Neural progenitor cell (in vitro differentiated cells): ENCODE measurements at regions not wholly inside any gene's neighbourhood (a gene's known extent, or its start where the extent isn't known, plus 50 kb on each side); places are given as distances from the start of the nearest gene placed in this dataset.
A peak's percentile ranks its signal among the peaks of the same experiment; 100 is the strongest.

ENCODE experiments used
- DNase-seq: peaks from one replicate; pipeline ENCODE4 v3.0.0-alpha.2; 2016; ENCODE audit warnings: low spot score
- H2AFZ ChIP-seq: fragments of 200-600 bp; sonication (generic); replicated peaks from 2 replicates; pipeline ENCODE4 v1.6.1; 2016; ENCODE audit warnings: antibody characterized with exemption
- H3F3A ChIP-seq: fragments of 200-600 bp; sonication (generic); 2 replicates; pipeline ENCODE4 v1.6.1; 2016; ENCODE audit warnings: antibody characterized with exemption, low read depth
- H3K27ac ChIP-seq: fragments of 200-600 bp; sonication (generic); 2 replicates; pipeline ENCODE4 v1.5.1; 2016; ENCODE audit warnings: mild to moderate bottlenecking
- H3K27me3 ChIP-seq: fragments of 200-600 bp; sonication (generic); 2 replicates; pipeline ENCODE4 v1.6.1; 2016; ENCODE audit warnings: mild to moderate bottlenecking, moderate library complexity
- H3K36me3 ChIP-seq: fragments of 200-600 bp; sonication (generic); 2 replicates; pipeline ENCODE4 v1.5.1; 2016
- H3K4me1 ChIP-seq: fragments of 200-600 bp; sonication (generic); 2 replicates; pipeline ENCODE4 v1.6.1; 2016; ENCODE audit warnings: mixed run types
- H3K4me2 ChIP-seq: fragments of 200-600 bp; sonication (generic); 2 replicates; pipeline ENCODE4 v1.6.1; 2016
- H3K4me3 ChIP-seq: fragments of 200-600 bp; sonication (generic); 2 replicates; pipeline ENCODE4 v1.5.1; 2016
- H3K79me2 ChIP-seq: fragments of 200-600 bp; sonication (generic); 2 replicates; pipeline ENCODE4 v1.6.1; 2016; ENCODE audit warnings: low read depth
- H3K9ac ChIP-seq: fragments of 200-600 bp; sonication (generic); 2 replicates; pipeline ENCODE4 v1.6.1; 2016
- H3K9me3 ChIP-seq: fragments of 200-600 bp; sonication (generic); 2 replicates; pipeline ENCODE4 v1.5.1; 2016; ENCODE audit warnings: low read depth
- H4K20me1 ChIP-seq: fragments of 200-600 bp; sonication (generic); 2 replicates; pipeline ENCODE4 v1.6.1; 2016; ENCODE audit warnings: low read depth
- H3K27ac Mint-ChIP-seq: 3 replicates; pipeline ENCODE4 v1.8.0; 2021; ENCODE audit warnings: mixed read lengths
- H3K27me3 Mint-ChIP-seq: 2 replicates; pipeline ENCODE4 v1.8.0; 2022; ENCODE audit warnings: low read depth, mild to moderate bottlenecking, inconsistent platforms, moderate library complexity, mixed read lengths; ENCODE audit not compliant: insufficient read depth
- H3K36me3 Mint-ChIP-seq: 3 replicates; pipeline ENCODE4 v1.8.0; 2021; ENCODE audit warnings: mixed read lengths
- H3K4me1 Mint-ChIP-seq: 3 replicates; pipeline ENCODE4 v1.8.0; 2021; ENCODE audit warnings: mixed read lengths
- H3K4me3 Mint-ChIP-seq: 3 replicates; pipeline ENCODE4 v1.8.0; 2021; ENCODE audit warnings: mild to moderate bottlenecking, moderate library complexity, mixed read lengths
- H3K9me3 Mint-ChIP-seq: 3 replicates; pipeline ENCODE4 v1.8.0; 2020; ENCODE audit warnings: mixed read lengths
- EZH2 ChIP-seq: fragments of 200-600 bp; sonication (generic); IDR thresholded peaks from 2 replicates; pipeline ENCODE4 v1.6.1; 2017; ENCODE audit warnings: antibody characterized with exemption, mild to moderate bottlenecking, moderate library complexity
- EZH2phosphoT487 ChIP-seq: fragments of 200-600 bp; sonication (generic); IDR thresholded peaks from 2 replicates; pipeline ENCODE4 v1.6.1; 2017; ENCODE audit warnings: antibody characterized with exemption
- TF ChIP-seq, protein P1 (sequence below): fragments of 200-600 bp; sonication (generic); IDR thresholded peaks from 2 replicates; pipeline ENCODE4 v1.5.1; 2017; ENCODE audit warnings: antibody characterized with exemption, mild to moderate bottlenecking

DNA sequence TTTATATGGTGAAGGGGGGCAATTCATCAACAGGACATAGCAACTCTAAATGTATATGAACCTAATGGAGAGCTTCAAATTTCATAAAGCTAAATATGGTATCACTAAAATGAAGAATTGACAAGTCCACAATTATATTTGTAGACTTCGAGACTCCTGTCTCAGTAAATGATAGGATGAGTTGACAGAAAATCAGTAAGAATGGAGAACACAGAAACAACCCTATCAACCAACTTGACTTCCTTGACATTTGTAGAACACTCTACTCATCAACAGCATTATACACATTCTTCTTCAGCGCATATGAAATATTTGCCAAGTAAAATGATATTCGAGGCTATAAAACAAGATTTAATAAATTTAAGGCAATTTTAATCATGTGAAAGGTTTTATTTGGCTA is 322.9 kb upstream of the MAF start:
- H2AFZ ChIP-seq, result no peak overlapping the region
- H3K36me3 Mint-ChIP-seq, result no peaks in the 10 kb centered on the region
- no peak overlapping the region for H3K27ac Mint-ChIP-seq
- peaks cover 12% of the 10 kb centered on the region for H3K4me1 Mint-ChIP-seq
- peaks cover 3% of the 10 kb centered on the region for H3F3A ChIP-seq
- H3K4me3 ChIP-seq, result no peak overlapping the region
- H3K9me3 Mint-ChIP-seq, result no peaks in the 10 kb centered on the region
- H3K79me2 ChIP-seq, result no peaks in the 10 kb centered on the region
- H3K36me3 ChIP-seq, result no peaks in the 10 kb centered on the region
- H3K9me3 ChIP-seq, result no peaks in the 10 kb centered on the region
- no peak for DNase-seq
- peaks cover 15% of the 10 kb centered on the region for H3K4me1 ChIP-seq
- no peak overlapping the region for H3K27ac ChIP-seq
- no peaks in the 10 kb centered on the region for H4K20me1 ChIP-seq
- H3K9ac ChIP-seq, result no peak overlapping the region
- TF ChIP-seq, protein P1, sequence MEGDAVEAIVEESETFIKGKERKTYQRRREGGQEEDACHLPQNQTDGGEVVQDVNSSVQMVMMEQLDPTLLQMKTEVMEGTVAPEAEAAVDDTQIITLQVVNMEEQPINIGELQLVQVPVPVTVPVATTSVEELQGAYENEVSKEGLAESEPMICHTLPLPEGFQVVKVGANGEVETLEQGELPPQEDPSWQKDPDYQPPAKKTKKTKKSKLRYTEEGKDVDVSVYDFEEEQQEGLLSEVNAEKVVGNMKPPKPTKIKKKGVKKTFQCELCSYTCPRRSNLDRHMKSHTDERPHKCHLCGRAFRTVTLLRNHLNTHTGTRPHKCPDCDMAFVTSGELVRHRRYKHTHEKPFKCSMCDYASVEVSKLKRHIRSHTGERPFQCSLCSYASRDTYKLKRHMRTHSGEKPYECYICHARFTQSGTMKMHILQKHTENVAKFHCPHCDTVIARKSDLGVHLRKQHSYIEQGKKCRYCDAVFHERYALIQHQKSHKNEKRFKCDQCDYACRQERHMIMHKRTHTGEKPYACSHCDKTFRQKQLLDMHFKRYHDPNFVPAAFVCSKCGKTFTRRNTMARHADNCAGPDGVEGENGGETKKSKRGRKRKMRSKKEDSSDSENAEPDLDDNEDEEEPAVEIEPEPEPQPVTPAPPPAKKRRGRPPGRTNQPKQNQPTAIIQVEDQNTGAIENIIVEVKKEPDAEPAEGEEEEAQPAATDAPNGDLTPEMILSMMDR, result no peak
- H3K4me2 ChIP-seq, result no peak overlapping the region
- H3K27me3 Mint-ChIP-seq, result no peaks in the 10 kb centered on the region
- H3K4me3 Mint-ChIP-seq, result no peak overlapping the region
- H3K27me3 ChIP-seq, result no peaks in the 10 kb centered on the region

DNA sequence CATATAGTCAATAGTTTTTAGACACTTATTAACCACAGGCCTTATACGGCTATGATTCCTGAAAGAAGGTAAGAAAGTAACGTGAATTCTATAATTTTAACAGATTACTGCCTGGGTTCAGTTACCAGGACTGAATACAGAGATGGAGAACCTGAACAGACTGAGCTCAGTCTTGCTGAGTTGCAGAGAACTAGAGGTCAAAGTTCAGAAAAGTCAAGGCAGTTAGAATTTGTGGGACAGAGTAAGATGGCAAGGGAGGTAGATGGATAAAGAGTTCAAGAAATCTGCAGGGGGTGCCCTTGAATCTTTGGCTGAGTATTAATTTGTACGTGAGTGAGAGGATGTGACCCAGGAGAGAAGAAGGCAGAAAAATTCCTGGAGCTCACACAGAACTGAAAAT is 320.1 kb upstream of the MAF start:
- Histone ChIP-seq H3K4me1 (peaks cover 11% of the 10 kb centered on the region), H3K4me2 (no peak overlapping the region), H3K27ac (no peak overlapping the region), H3K27me3 (no peaks in the 10 kb centered on the region), H3K9me3 (no peaks in the 10 kb centered on the region), H3F3A (peaks cover 3% of the 10 kb centered on the region), H3K9ac (no peak overlapping the region), H3K79me2 (no peaks in the 10 kb centered on the region), H2AFZ (no peak overlapping the region), H3K4me3 (no peak overlapping the region), H3K36me3 (no peaks in the 10 kb centered on the region), H4K20me1 (no peaks in the 10 kb centered on the region)
- Mint-ChIP-seq H3K4me3 (no peak overlapping the region), H3K4me1 (peaks cover 12% of the 10 kb centered on the region), H3K27ac (no peak overlapping the region), H3K9me3 (no peaks in the 10 kb centered on the region), H3K36me3 (no peaks in the 10 kb centered on the region), H3K27me3 (peaks cover 3% of the 10 kb centered on the region)
- TF ChIP-seq, protein P1, result no peak
- no peak for TF ChIP-seq EZH2phosphoT487
- no peak for TF ChIP-seq EZH2
- no peak for DNase-seq

DNA sequence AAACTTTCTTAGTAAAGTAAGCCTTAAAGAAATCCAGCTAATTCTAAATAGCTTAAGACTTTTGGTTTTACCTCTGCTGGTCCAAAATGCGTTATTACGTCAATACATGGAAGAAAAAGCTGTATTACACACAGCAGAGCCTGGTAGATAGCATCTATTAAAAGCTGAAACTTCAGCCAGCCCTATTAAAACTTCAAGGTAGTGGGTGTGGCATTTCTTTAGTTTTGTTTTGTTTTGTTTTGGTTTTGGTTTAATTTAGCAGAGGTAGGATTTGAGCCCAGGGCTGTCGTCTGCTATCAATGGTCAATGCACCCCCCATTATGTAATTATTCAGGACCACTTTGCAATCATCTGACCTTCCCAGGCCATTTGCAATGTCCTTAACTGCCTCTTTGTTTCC is 318.4 kb upstream of the MAF start:
- no peaks in the 10 kb centered on the region for H3K36me3 ChIP-seq
- H3K79me2 ChIP-seq, result no peaks in the 10 kb centered on the region
- Mint-ChIP-seq H3K9me3 (no peaks in the 10 kb centered on the region), H3K4me1 (peaks cover 12% of the 10 kb centered on the region), H3K4me3 (no peak overlapping the region), H3K27me3 (peaks cover 4% of the 10 kb centered on the region), H3K27ac (no peak overlapping the region), H3K36me3 (no peaks in the 10 kb centered on the region)
- peak overlapping the region; percentile 3 for H2AFZ ChIP-seq
- no peaks in the 10 kb centered on the region for H3K27me3 ChIP-seq
- no peak for TF ChIP-seq EZH2
- TF ChIP-seq, protein P1, result no peak
- TF ChIP-seq EZH2phosphoT487, result no peak
- DNase-seq, result peak; percentile 13
- no peaks in the 10 kb centered on the region for H3K9me3 ChIP-seq
- peak overlapping the region; percentile 28 for H3K4me2 ChIP-seq
- H3K4me1 ChIP-seq, result peaks cover 11% of the 10 kb centered on the region
- no peak overlapping the region for H3K4me3 ChIP-seq
- no peaks in the 10 kb centered on the region for H4K20me1 ChIP-seq
- H3K9ac ChIP-seq, result no peak overlapping the region
- peaks cover 3% of the 10 kb centered on the region for H3F3A ChIP-seq
- no peak overlapping the region for H3K27ac ChIP-seq

DNA sequence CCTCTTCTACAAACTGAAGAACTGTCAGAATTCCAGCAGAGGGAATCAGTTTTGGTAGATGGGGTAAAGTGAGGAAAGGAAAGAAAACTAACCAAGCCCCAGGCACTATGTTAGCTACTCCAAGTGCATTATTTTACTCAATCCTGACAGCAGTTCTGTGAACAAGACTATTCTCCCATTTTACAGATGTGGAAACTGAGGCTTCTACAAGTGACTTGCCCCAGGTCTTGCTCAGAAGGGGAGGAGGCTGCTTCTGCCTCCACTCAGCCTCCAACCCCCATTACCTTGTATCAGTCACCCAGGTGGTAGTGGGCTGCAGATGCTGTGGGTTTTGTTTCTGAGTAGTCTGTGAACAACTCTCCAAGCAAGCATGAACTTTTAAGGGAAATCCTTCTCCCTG is 315.2 kb upstream of the MAF start:
- TF ChIP-seq, protein P1, result no peak
- no peak for TF ChIP-seq EZH2
- TF ChIP-seq EZH2phosphoT487, result no peak
- Mint-ChIP-seq H3K27ac (no peak overlapping the region), H3K4me1 (peaks cover 10% of the 10 kb centered on the region), H3K4me3 (no peak overlapping the region), H3K9me3 (no peaks in the 10 kb centered on the region), H3K27me3 (peaks cover 8% of the 10 kb centered on the region), H3K36me3 (no peaks in the 10 kb centered on the region)
- Histone ChIP-seq H4K20me1 (no peaks in the 10 kb centered on the region), H3K4me3 (no peak overlapping the region), H3K36me3 (no peaks in the 10 kb centered on the region), H3K9ac (no peak overlapping the region), H3F3A (peaks cover 3% of the 10 kb centered on the region), H3K27ac (no peak overlapping the region), H2AFZ (no peak overlapping the region), H3K4me2 (no peak overlapping the region), H3K27me3 (no peaks in the 10 kb centered on the region), H3K9me3 (no peaks in the 10 kb centered on the region), H3K4me1 (peaks cover 13% of the 10 kb centered on the region), H3K79me2 (no peaks in the 10 kb centered on the region)
- no peak for DNase-seq
